ENCODE measurements at regions not wholly inside any gene's neighbourhood (a gene's known extent, or its start where the extent isn't known, plus 50 kb on each side); places are given as distances from the start of the nearest gene placed in this dataset.

GRCh38 chr6:141464490-141464889, 668.2 kb upstream of the GJE1 start:
- TF ChIP-seq CTCF (IDR thresholded peaks at IDR 0.05; ENCODE audit: low read depth, low read length), result no peak
- TF ChIP-seq POLR2A (IDR thresholded peaks at IDR 0.05; ENCODE audit: extremely low read depth, insufficient read length), result no peak
- no peak for TF ChIP-seq MAX (IDR thresholded peaks at IDR 0.05; ENCODE audit: low read depth, low read length)
- TF ChIP-seq MYC (IDR thresholded peaks at IDR 0.05; ENCODE audit: low read depth, low read length), result no peak
